ENCODE measurements at regions not wholly inside any gene's neighbourhood (a gene's known extent, or its start where the extent isn't known, plus 50 kb on each side); places are given as distances from the start of the nearest gene placed in this dataset.

DNA sequence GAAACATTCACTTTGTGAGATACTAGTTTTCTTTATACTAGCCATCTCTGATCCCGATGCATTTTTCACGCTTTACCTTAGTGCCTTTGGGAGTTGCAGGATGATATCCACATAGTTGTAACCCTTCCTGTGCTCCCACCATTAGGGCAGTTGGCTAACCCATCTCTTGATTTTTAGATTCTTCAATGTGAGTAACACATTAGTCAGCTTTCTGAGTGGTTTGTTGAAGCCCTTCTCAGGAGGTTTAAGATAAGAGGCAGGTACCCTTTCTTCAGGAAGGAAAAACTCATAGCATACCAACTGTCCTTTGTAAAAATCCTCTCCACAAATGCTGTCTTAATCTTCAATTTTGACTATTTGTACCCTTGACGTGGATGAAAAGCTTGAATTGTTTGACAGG lies 392.3 kb downstream of the DMAC1 start:
- dilution Hi-C loops (cut with MboI; ENCODE audit: extremely low pct_ligation_motif_present, low sequenced_read_pairs) = no loop called here
- Histone ChIP-seq H3K27ac (ENCODE audit: control insufficient read depth, insufficient read depth, low read length) (no peak overlapping the region), H3K27me3 (ENCODE audit: control insufficient read depth, extremely low read depth, insufficient read depth, low read length) (no peaks in the 10 kb centered on the region), H3K79me2 (ENCODE audit: control insufficient read depth, insufficient read depth, low read length) (no peaks in the 10 kb centered on the region), H3K9ac (ENCODE audit: control insufficient read depth, extremely low read depth, insufficient read depth, low read length) (no peak overlapping the region), H4K20me1 (ENCODE audit: control insufficient read depth, extremely low read depth, insufficient read depth, low read length) (no peaks in the 10 kb centered on the region), H3K4me1 (ENCODE audit: control insufficient read depth, extremely low read depth, insufficient read depth, low read length) (no peaks in the 10 kb centered on the region), H3K9me1 (ENCODE audit: control insufficient read depth, extremely low read depth, insufficient read depth, low read length) (no peaks in the 10 kb centered on the region), H3K4me3 (ENCODE audit: control insufficient read depth in 2 of 3, extremely low read depth in 1 of 3, insufficient read depth in 2 of 3, low read depth in 1 of 3, low read length in 3 of 3) (no peak overlapping the region), H2AFZ (ENCODE audit: control insufficient read depth, low read length) (no peak overlapping the region), H3K4me2 (ENCODE audit: control insufficient read depth, extremely low read depth, insufficient read depth, low read depth, low read length) (no peak overlapping the region), H3K36me3 (ENCODE audit: control insufficient read depth in 2 of 2, extremely low read depth in 1 of 2, insufficient read depth in 2 of 2, low read length in 2 of 2) (no peaks in the 10 kb centered on the region), H3K9me3 (ENCODE audit: control insufficient read depth, low read depth, low read length) (no peaks in the 10 kb centered on the region)
- FAIRE-seq = no peak
- DNase-seq (ENCODE audit: low read depth, low spot score) = no peak
- TF ChIP-seq EZH2 (IDR thresholded peaks at IDR 0.05; ENCODE audit: low read length) = no peak
- TF ChIP-seq CTCF (optimal IDR thresholded peaks at IDR 0.05 in 1 of 3, IDR thresholded peaks at IDR 0.05 in 1 of 3, conservative IDR thresholded peaks at IDR 0.05 in 1 of 3; ENCODE audit: extremely low read depth in 1 of 3, insufficient read depth in 2 of 3, low read length in 3 of 3) = no peak

- Histone ChIP-seq H3K36me3 (ENCODE audit: control insufficient read depth in 2 of 2, extremely low read depth in 1 of 2, insufficient read depth in 2 of 2, low read length in 2 of 2) (no peaks in the 10 kb centered on the region), H3K4me1 (ENCODE audit: control insufficient read depth, extremely low read depth, insufficient read depth, low read length) (no peaks in the 10 kb centered on the region), H3K27me3 (ENCODE audit: control insufficient read depth, extremely low read depth, insufficient read depth, low read length) (no peaks in the 10 kb centered on the region), H3K4me2 (ENCODE audit: control insufficient read depth, extremely low read depth, insufficient read depth, low read depth, low read length) (no peak overlapping the region), H4K20me1 (ENCODE audit: control insufficient read depth, extremely low read depth, insufficient read depth, low read length) (no peaks in the 10 kb centered on the region), H2AFZ (ENCODE audit: control insufficient read depth, low read length) (no peak overlapping the region), H3K4me3 (ENCODE audit: control insufficient read depth in 2 of 3, extremely low read depth in 1 of 3, insufficient read depth in 2 of 3, low read depth in 1 of 3, low read length in 3 of 3) (no peak overlapping the region), H3K27ac (ENCODE audit: control insufficient read depth, insufficient read depth, low read length) (no peak overlapping the region), H3K9me1 (ENCODE audit: control insufficient read depth, extremely low read depth, insufficient read depth, low read length) (no peaks in the 10 kb centered on the region), H3K79me2 (ENCODE audit: control insufficient read depth, insufficient read depth, low read length) (no peaks in the 10 kb centered on the region), H3K9ac (ENCODE audit: control insufficient read depth, extremely low read depth, insufficient read depth, low read length) (no peak overlapping the region), H3K9me3 (ENCODE audit: control insufficient read depth, low read depth, low read length) (no peaks in the 10 kb centered on the region)
- DNase-seq (ENCODE audit: low read depth, low spot score) = no peak
- dilution Hi-C loops (cut with MboI; ENCODE audit: extremely low pct_ligation_motif_present, low sequenced_read_pairs) = no loop called here
- no peak for FAIRE-seq
- TF ChIP-seq EZH2 (IDR thresholded peaks at IDR 0.05; ENCODE audit: low read length) = no peak
- TF ChIP-seq CTCF (optimal IDR thresholded peaks at IDR 0.05 in 1 of 3, IDR thresholded peaks at IDR 0.05 in 1 of 3, conservative IDR thresholded peaks at IDR 0.05 in 1 of 3; ENCODE audit: extremely low read depth in 1 of 3, insufficient read depth in 2 of 3, low read length in 3 of 3) = no peak
Measured at GRCh38 chr9:7405924-7406604, 393.5 kb downstream of the DMAC1 start.

All from keratinocyte (primary cell).